ENCODE measurements at regions not wholly inside any gene's neighbourhood (a gene's known extent, or its start where the extent isn't known, plus 50 kb on each side); places are given as distances from the start of the nearest gene placed in this dataset.

DNA sequence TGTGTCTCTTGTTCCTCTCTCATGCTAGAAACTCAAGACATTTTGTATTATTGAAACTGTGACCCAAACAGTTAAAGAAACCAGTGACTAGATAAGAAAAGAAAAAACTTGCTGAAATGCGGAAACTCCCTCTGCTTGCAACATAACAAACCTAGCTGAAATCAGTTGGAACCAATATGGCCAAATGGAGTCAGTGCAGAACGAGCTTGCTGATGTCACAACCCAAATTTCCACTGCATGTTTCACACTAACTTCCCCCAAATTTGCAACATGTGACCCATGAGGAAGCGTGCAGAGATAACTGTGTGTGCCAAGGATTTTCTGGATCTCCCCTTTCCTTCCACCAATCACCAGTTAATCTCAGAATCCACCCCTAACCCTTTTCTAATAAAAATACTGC, 208.0 kb downstream of the DLEU7 start:
- TF ChIP-seq, protein P1, sequence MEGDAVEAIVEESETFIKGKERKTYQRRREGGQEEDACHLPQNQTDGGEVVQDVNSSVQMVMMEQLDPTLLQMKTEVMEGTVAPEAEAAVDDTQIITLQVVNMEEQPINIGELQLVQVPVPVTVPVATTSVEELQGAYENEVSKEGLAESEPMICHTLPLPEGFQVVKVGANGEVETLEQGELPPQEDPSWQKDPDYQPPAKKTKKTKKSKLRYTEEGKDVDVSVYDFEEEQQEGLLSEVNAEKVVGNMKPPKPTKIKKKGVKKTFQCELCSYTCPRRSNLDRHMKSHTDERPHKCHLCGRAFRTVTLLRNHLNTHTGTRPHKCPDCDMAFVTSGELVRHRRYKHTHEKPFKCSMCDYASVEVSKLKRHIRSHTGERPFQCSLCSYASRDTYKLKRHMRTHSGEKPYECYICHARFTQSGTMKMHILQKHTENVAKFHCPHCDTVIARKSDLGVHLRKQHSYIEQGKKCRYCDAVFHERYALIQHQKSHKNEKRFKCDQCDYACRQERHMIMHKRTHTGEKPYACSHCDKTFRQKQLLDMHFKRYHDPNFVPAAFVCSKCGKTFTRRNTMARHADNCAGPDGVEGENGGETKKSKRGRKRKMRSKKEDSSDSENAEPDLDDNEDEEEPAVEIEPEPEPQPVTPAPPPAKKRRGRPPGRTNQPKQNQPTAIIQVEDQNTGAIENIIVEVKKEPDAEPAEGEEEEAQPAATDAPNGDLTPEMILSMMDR (conservative IDR thresholded peaks at IDR 0.05) = no peak
- TF ChIP-seq EZH2 (IDR thresholded peaks at IDR 0.05; ENCODE audit: low read depth) = no peak

Data from PC-9 (cell line).